ENCODE measurements at regions not wholly inside any gene's neighbourhood (a gene's known extent, or its start where the extent isn't known, plus 50 kb on each side); places are given as distances from the start of the nearest gene placed in this dataset.
A peak's percentile ranks its signal among the peaks of the same experiment; 100 is the strongest.

GRCh38 chr10:104574838-104575237 lies 66.3 kb upstream of the SORCS3 start:
- DNase-seq (ENCODE audit: low read depth): no peak

GRCh38 chr10:104576611-104577010 lies 64.5 kb upstream of the SORCS3 start:
- no peak for DNase-seq (ENCODE audit: low read depth)

DNA sequence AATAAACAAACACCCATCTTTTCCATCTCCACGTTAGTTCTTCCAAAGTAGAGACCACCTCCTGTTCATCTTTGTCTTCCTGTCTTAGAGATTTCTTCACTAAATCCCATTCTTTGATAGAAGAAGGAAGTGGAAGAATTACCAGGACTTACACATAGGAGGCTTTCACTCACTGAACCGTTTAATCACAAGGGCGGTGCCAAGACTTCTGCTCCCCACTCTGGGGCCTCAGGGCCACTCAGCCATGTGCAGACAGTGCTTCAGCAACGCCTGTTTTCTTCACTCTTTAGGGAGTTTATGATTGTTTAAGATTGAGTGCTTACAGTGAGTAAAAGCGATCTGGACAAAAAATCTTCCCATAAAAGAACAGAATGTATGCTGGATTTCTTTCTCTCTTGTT lies 63.9 kb upstream of the SORCS3 start:
- no peak for DNase-seq (ENCODE audit: low read depth)

DNA sequence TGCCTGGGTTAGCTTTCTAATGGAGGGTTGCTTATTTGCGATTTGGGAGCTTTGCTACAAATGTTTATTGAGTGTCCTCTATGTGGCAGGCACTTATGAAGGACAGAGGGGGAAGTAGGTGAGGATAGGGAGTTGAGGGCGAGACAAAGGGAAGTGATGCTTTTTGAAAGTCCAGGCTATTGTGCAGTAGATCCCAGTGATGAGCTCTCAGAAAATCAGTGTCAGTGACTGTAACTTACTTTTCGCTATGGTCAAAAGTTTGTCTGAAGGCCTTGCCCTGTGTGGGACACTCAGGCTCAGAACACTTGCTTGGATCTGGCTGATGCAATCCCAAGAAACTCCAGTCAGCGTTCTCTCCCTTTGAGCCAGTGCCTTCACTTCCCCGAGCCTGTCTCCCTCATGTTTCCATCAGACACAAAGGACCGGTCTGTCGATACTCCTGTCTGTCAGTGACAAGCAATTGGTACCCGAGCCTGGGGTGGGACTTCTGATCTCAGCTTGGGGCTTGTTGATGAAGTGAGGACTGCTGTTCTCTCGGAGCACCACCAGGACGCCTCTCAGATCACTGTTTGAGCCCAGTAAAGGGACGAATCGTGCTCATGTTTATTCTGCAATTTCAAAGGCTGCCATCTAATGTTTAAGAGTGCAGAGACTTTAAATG lies 63.1 kb upstream of the SORCS3 start:
- DNase-seq (ENCODE audit: low read depth): no peak

DNA sequence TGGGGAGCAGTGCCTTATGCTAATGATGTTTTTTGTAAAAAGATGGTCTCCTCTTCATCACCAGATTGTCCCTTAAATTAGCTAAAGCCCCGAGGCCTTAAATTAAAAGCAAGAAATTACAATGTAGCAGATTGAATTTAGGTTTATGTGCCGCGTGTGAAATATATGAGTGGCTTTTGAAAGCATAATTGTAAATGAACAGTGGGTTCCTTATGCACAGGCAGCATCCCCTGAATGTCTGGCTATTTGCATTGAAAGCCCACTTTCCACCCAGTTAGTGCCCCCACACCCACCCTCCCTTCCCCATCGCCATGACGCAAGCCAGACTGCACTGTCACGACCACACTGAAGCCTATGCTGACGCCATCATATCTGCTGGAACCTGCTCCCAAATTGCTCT lies 62.4 kb upstream of the SORCS3 start:
- no peak for DNase-seq (ENCODE audit: low read depth)

DNA sequence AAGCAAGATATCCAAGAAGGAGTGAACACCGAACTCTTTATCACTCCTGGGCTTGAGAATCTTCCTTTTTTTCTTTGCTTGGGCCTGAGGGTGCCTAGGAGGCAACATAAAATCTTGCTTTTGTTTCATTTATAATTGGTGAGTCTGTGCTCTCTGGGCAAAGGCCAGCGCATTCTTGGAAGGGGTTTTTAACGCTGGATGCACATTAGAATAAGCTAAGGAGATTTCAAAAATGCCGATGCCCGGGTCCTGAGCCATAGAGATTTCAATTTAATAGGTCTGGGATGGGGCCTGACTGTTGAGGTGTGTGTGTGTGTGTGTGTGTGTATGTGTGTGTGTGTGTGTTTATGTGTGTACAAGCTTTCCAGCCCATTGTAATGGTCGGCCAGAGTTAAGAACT lies 62.0 kb upstream of the SORCS3 start:
- no peak for DNase-seq (ENCODE audit: low read depth)

DNA sequence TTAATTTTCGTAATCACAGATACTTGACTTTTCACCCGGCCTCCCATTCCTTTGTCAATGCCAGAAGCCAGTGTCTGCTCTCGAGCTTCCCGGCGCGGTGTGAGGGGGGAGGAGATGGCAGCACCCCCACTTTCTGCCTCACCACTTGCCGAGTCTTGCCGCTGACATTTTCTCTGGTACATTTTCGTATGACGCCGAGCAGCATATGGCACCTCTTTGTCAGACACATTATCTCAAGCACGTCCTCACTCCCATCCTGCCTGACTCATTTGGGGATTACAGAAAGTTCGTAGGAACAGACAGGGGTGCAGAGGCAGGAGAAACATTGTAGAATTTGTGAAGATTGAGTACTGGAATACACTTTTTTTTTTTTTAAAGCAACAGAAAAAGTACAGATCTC lies 60.8 kb upstream of the SORCS3 start:
- peak; percentile 30 for DNase-seq (ENCODE audit: low read depth)

DNA sequence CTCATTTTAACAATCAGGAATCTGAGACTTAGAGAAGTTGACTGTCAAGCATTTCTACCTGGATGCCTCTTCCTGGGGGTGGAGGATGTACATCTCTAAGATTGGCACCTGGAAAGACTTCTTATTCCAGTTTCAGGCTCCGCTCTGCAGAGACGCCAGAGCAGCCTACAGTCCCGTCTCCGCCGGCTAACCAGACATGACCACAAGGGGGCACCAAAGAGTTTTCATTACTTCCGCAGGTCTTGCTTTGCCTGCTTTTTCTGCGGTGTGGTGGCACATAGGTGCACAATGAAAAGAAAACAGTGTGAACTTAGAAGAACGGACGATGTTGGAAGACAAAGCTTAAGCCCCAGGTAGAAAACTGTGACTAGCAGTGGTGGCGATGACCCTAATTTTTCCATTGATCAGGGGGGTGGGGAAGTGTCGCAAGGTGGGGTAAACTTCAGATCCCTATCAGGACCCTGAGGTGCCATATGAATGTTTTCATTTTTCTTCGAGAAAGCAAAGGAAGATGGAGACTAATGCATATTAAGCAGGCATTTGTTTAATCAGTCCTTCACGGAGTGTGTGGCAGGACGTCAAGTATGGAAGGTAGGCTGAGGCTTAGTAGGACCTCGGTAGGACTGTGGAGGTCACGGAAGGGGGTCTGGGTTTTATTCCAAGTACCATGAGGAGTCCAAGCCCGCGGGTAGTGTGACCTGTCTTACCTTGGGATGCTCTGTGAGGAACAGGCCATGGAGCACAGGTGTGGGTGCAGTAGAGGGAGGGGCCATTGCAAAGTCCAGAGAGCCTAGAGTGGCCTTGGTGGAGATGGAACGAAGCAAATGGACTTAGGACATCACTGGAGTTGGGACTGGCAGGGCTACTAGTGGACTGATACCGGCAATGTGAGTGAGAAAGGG lies 60.1 kb upstream of the SORCS3 start:
- DNase-seq (ENCODE audit: low read depth): peak; percentile 70

DNA sequence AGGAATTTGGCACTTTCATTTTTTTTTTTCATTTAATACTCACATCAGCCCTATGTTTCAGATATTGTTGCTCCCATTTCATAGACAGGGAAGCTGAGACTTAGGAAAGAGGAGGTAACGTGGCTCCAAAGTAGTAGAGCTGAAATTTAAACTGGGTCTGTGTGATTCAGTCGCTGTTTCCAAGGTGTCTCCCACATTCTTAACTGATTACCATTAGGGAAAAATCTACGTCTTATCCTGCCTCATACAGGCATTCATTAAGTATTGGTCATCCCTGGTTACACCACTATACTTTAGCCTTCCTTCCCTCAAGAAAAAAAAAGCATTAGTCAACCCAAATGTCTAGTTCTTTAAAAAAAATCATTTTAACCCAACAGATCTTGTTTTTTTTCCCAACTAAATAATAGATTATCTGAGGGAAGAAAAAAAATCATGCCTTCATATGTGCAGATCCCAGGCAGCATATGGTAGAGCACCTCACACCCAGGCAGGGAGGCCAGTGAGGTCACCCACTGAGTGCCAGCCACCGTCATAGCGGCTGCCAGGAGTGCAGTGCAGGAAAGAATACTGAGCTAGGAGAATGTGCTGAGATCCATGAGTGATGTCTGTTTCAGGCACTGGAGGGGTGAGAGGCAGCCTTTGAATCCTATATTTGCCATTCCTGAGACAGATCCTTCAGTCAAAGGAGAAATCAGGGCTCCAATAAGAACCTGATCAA lies 59.0 kb upstream of the SORCS3 start:
- peak; percentile 89 for DNase-seq (ENCODE audit: low read depth)

DNA sequence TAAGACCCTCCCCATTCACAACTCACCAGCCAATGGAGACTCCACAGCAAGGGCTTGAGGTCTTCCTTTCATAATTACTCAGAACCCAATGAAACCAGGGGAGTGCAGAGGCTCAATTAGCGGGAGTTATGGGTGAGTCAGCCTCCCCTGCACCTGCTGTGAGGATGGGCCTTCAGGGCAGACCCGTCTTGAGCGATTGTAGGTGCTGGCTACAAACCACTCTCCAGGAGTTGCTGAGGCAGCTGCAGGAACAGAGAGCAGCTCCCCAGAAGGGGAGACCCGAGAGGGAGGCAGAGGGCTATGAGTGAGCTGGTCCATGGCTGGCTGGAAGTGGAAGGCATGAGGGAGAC lies 58.5 kb upstream of the SORCS3 start:
- peak; percentile 71 for DNase-seq (ENCODE audit: low read depth)

DNA sequence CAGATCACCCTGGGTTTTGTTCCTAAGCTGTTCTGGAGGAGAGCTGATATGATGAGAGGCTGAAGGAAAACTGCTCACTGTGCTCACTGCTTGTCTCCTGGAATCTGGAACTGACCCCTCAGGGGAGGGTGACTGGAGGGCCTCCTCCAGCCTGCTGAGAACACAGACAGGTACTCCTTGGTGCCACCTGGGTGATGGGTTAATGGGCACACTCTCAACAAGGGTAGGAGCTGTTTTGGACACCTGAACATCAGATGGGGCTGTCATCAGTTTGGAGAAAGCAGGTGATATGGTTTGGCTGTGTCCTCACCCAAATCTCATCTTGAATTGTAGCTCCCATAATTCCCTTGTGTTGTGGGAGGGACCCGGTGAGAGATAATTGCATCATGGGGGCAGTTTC lies 58.1 kb upstream of the SORCS3 start:
- no peak for DNase-seq (ENCODE audit: low read depth)

DNA sequence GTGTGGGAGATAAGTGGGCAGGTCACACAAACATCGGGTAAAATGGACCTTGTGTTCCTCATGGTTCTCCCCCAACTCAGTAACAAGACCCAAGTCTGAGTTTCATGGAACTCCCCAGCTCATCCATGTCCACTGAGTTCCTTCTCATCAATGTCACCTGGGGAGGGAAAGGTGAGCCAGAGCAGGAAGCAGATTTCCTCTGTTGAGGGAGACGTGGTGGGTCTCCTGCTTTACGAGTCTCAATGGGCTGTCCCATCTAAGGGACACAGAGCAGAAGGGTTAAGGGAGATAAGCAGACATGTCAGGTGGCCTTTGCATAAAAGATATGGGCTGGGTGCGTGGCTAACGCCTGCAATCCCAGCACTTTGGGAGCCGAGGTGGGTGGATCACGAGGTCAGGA lies 56.5 kb upstream of the SORCS3 start:
- no peak for DNase-seq (ENCODE audit: low read depth)

DNA sequence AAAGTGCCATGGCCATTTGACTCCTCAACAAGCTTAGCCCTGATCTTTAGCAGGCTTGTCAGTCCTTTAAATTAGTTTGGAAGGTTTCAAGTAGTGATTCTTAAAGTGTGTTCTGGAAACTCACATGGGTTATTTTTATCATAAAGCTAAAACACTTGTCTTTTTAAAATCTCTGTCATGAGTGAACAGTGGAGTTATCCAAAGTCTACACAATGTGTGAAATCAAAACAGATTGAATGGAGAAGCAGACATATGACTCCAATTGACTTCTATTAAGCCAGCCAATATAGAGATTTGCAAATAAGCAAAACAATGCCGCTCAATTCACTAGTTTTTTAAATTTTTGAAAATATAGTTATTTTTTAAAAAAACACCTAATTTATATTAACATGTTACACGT lies 53.3 kb upstream of the SORCS3 start:
- no peak for DNase-seq (ENCODE audit: low read depth)

DNA sequence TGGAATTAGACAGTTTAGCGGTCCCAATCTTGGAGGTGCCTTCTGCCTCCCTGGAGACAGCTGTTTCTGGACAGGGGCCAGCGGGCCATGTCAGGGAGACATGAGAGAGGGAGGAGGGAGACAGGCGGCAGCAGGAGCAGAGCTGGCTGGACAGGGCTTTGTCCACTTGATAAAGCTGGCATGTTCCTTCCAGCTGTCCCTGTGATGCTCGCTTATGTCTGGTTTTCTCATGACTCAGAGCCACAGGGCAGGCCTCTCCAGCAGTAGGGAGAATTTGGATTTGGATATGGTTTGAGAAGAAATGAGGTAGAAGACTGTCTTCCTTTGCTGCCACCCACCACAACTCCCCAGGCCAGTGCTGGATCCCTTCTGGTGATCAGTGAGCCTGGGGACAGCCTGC lies 51.7 kb upstream of the SORCS3 start:
- peak; percentile 58 for DNase-seq (ENCODE audit: low read depth)

DNA sequence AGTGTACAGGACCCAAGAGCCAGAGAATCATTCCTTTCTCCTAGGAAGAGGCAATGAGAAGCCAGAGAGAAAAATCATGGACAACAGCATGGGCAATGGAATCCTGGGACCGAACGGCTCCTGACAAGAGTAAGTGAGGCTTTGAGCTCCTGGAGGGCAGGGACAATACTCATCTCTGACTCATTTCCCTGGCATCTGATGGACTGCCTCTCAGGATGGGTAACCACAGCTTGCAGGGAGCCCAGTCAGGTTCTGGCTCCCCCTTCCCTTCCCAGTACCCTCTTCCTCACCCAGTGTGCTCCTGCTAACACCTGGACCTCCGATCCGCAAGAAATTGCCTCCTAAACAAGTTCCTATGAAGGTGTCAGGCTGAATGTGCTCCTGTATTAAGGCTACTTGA lies 51.2 kb upstream of the SORCS3 start:
- DNase-seq (ENCODE audit: low read depth): peak; percentile 95

All from HT1080 (cell line).